HepG2 (cell line): ENCODE measurements at regions not wholly inside any gene's neighbourhood (a gene's known extent, or its start where the extent isn't known, plus 50 kb on each side); places are given as distances from the start of the nearest gene placed in this dataset.

Experiments
- ATAC-seq: fragments of 200-7000 bp; cut with Tn5 transposase; 3 replicates; pipeline ENCODE4 v1.9.1; 2020; ENCODE audit warnings: mild to moderate bottlenecking, moderate library complexity
- BruUV-seq: library from RNA; stranded (reverse); fragments of 400-500 nt; replicated peaks from 2 replicates; lab custom pipeline; 2021; lab: Mats Ljungman, UMichigan
- CTCF ChIA-PET: fragments of 300-600 bp; formaldehyde crosslinking; extraction: SDS; loops from one replicate; lab custom pipeline; 2021; ENCODE audit warnings: low total read pairs, inconsistent platforms, low intra/inter-chr PET ratio; lab: Yijun Ruan, JAX
- POLR2A ChIA-PET: fragments of 350-600 bp; sonication (Branson Sonifier 250); formaldehyde crosslinking; loops from one replicate; lab custom pipeline; 2020; ENCODE audit warnings: antibody characterized with exemption, inconsistent platforms; lab: Yijun Ruan, JAX
- DNase-seq: peaks from one replicate; pipeline ENCODE4 v3.0.0-alpha.2; 2015; ENCODE audit warnings: low spot score
- FAIRE-seq: peaks from 3 replicates; lab custom pipeline; 2011; peaks lifted over from hg19 to GRCh38; lab: Jason Lieb, UNC
- H2AFZ ChIP-seq: one replicate; pipeline ENCODE4 v1.6.1; 2011; ENCODE audit warnings: low read length, inconsistent platforms
- H3K27ac ChIP-seq: fragments of 300-600 bp; 3 replicates; pipeline ENCODE4 v1.8.0; 2011; ENCODE audit warnings: mixed run types, mild to moderate bottlenecking, mixed read lengths, low read length, inconsistent platforms; ENCODE audit not compliant: insufficient read depth; ENCODE audit errors: extremely low read length
- H3K27me3 ChIP-seq, 2 experiments: fragments of 200-600 bp in 1 of 2; 2 replicates in 1 of 2; 3 replicates in 1 of 2; pipeline versions ENCODE4 v1.6.0 to v1.8.0; 2011; ENCODE audit warnings: low read length in 2 of 2, mild to moderate bottlenecking in 2 of 2, moderate library complexity in 2 of 2, inconsistent platforms in 1 of 2; ENCODE audit not compliant: insufficient read depth in 2 of 2, control insufficient read depth in 1 of 2
- H3K36me3 ChIP-seq, 2 experiments: fragments of 200-600 bp in 1 of 2; replicated peaks in 1 of 2; 2 replicates in 1 of 2; 3 replicates in 1 of 2; pipeline versions ENCODE4 v1.5.1 to v1.8.0; 2011; ENCODE audit warnings: low read length in 2 of 2, inconsistent platforms in 1 of 2; ENCODE audit not compliant: insufficient read depth in 2 of 2, control insufficient read depth in 1 of 2
- H3K4me1 ChIP-seq: 2 replicates; pipeline ENCODE4 v1.5.1; 2012; ENCODE audit warnings: low read length, inconsistent platforms; ENCODE audit not compliant: insufficient read depth
- H3K4me2 ChIP-seq: 2 replicates; pipeline ENCODE4 v1.6.0; 2011; ENCODE audit warnings: low read depth, low read length, inconsistent platforms
- H3K4me3 ChIP-seq, 3 experiments: fragments of 200-600 bp in 1 of 3; sonication (generic), shearing (Covaris generic) in 1 of 3; replicated peaks in 1 of 3; 2 replicates each; pipeline ENCODE4 v1.5.1; 2011 to 2016; ENCODE audit warnings: low read length in 3 of 3, inconsistent platforms in 2 of 3, low read depth in 2 of 3, mild to moderate bottlenecking in 2 of 3, control low read depth in 1 of 3, mixed read lengths in 1 of 3; ENCODE audit not compliant: insufficient read depth in 1 of 3
- H3K79me2 ChIP-seq: one replicate; pipeline ENCODE4 v1.6.1; 2011; ENCODE audit warnings: low read length, inconsistent platforms; ENCODE audit not compliant: insufficient read depth
- H3K9ac ChIP-seq: 2 replicates; pipeline ENCODE4 v1.6.0; 2011; ENCODE audit warnings: mild to moderate bottlenecking, low read depth, low read length, inconsistent platforms; ENCODE audit not compliant: insufficient read depth
- H3K9me3 ChIP-seq: 2 replicates; pipeline ENCODE4 v1.5.1; 2012; ENCODE audit warnings: mild to moderate bottlenecking, low read length
- H4K20me1 ChIP-seq: 2 replicates; pipeline ENCODE4 v1.6.0; 2011; ENCODE audit warnings: inconsistent platforms, mild to moderate bottlenecking, low read length, moderate library complexity; ENCODE audit not compliant: insufficient read depth
- ARNT2 ChIP-seq: sonication (generic); formaldehyde crosslinking; IDR thresholded peaks from 2 replicates; pipeline ENCODE4 v1.8.0; 2022; ENCODE audit warnings: mild to moderate bottlenecking, low read depth, missing genetic modification reagents, moderate library complexity
- DNMT1 ChIP-seq: sonication (generic); formaldehyde crosslinking; IDR thresholded peaks from 2 replicates; pipeline ENCODE4 v1.5.1; 2020; ENCODE audit warnings: mild to moderate bottlenecking, missing genetic modification reagents
- FOXM1 ChIP-seq: sonication (generic); formaldehyde crosslinking; IDR thresholded peaks from 2 replicates; pipeline ENCODE4 v1.5.0; 2020; ENCODE audit warnings: missing genetic modification reagents
- FOXP4 ChIP-seq: sonication (generic); formaldehyde crosslinking; IDR thresholded peaks from 2 replicates; pipeline ENCODE4 v1.4.0; 2020; ENCODE audit warnings: missing genetic modification reagents
- PLSCR1 ChIP-seq: sonication (generic); formaldehyde crosslinking; IDR thresholded peaks from 2 replicates; pipeline ENCODE4 v1.5.0; 2020; ENCODE audit warnings: missing genetic modification reagents, mild to moderate bottlenecking, borderline replicate concordance
- TBX3 ChIP-seq: fragments of 450-650 bp; IDR thresholded peaks from 2 replicates; pipeline ENCODE4 v1.6.1; 2017; ENCODE audit warnings: antibody characterized with exemption, mild to moderate bottlenecking, inconsistent platforms, borderline replicate concordance
- ZBTB38 ChIP-seq: sonication (generic); formaldehyde crosslinking; IDR thresholded peaks from 2 replicates; pipeline ENCODE4 v1.5.1; 2020; ENCODE audit warnings: mild to moderate bottlenecking, missing genetic modification reagents
- ZKSCAN1 ChIP-seq: fragments of 150-350 bp; IDR thresholded peaks from 2 replicates; pipeline ENCODE4 v1.6.1; 2014; ENCODE audit warnings: low read length
- ZNF572 ChIP-seq: sonication (generic); formaldehyde crosslinking; IDR thresholded peaks from 2 replicates; pipeline ENCODE4 v1.5.1; 2020; ENCODE audit warnings: mild to moderate bottlenecking, missing genetic modification reagents
- ZNF670 ChIP-seq: sonication (generic); formaldehyde crosslinking; IDR thresholded peaks from 2 replicates; pipeline ENCODE4 v1.8.0; 2022; ENCODE audit warnings: mild to moderate bottlenecking, missing genetic modification reagents, borderline replicate concordance
- WGBS: methylation state at CpG from one replicate; pipeline ENCODE4 v1.1.6; 2017; ENCODE audit warnings: low lambda C conversion rate; 5-methylcytosine and 5-hydroxymethylcytosine counted together
- in situ Hi-C: cut with HindIII; loops from 2 replicates; pipeline ENCODE4 v1.10.0; 2017; ENCODE audit warnings: low pct_unique_long_range_greater_than_20kb; ENCODE audit not compliant: extremely low pct_ligation_motif_present
- intact Hi-C: fragments of 100-400 bp; cut with micrococcal nuclease; formaldehyde crosslinking; loops from one replicate; pipeline ENCODE4 v1.10.0; 2022; ENCODE audit not compliant: unreplicated experiment

- intact Hi-C loops = no loop called here
- peaks cover 9% of the 10 kb centered on the region for H3K4me1 ChIP-seq
- peak; percentile 56 for ATAC-seq
- peaks cover 0 to 7% of the 10 kb centered on the region in 2 experiments; a peak in 1 of 5 replicates for H3K27me3 ChIP-seq
- H3K4me3 ChIP-seq = no peak overlapping the region
- no peaks in the 10 kb centered on the region for H4K20me1 ChIP-seq
- DNase-seq = no peak
- 14% methylated on average over 2 of the region's 2 CpGs for WGBS
- CTCF ChIA-PET = no interaction called here
- in situ Hi-C loops = no loop called here
- no peak overlapping the region for H3K27ac ChIP-seq
- no peak overlapping the region for H2AFZ ChIP-seq
- H3K79me2 ChIP-seq = no peaks in the 10 kb centered on the region
- no peak overlapping the region for H3K9ac ChIP-seq
- H3K36me3 ChIP-seq = no peaks in the 10 kb centered on the region
- no peak for FAIRE-seq
- H3K9me3 ChIP-seq = no peaks in the 10 kb centered on the region
- H3K4me2 ChIP-seq = no peak overlapping the region
- no TSS peak for BruUV-seq
- POLR2A ChIA-PET = no interaction called here
- no peak for TF ChIP-seq PLSCR1 (CRISPR knock-in tag)
- no peak for TF ChIP-seq ZNF572 (CRISPR knock-in tag)
- no peak for TF ChIP-seq FOXP4 (CRISPR knock-in tag)
- TF ChIP-seq ZKSCAN1 = no peak
- no peak for TF ChIP-seq DNMT1 (CRISPR knock-in tag)
- no peak for TF ChIP-seq TBX3
- no peak for TF ChIP-seq ARNT2 (CRISPR knock-in tag)
- TF ChIP-seq ZNF670 (CRISPR knock-in tag) = no peak
- no peak for TF ChIP-seq FOXM1 (CRISPR knock-in tag)
- no peak for TF ChIP-seq ZBTB38 (CRISPR knock-in tag)
These were observed 127.2 kb upstream of the SLC44A1 start for GRCh38 chr9:105117234-105117633.
